Mesenchymal stem cell (in vitro differentiated cells and primary cell): ENCODE measurements at regions not wholly inside any gene's neighbourhood (a gene's known extent, or its start where the extent isn't known, plus 50 kb on each side); places are given as distances from the start of the nearest gene placed in this dataset.

Experiments used
- DNase-seq: peaks from one replicate; pipeline ENCODE4 v3.0.0-alpha.2; 2013
- H2AFZ ChIP-seq: one replicate; pipeline ENCODE4 v1.6.1; 2013; ENCODE audit warnings: low read depth, mild to moderate bottlenecking, control low read depth, inconsistent platforms, low read length, moderate library complexity
- H2AK5ac ChIP-seq: 2 replicates; pipeline ENCODE4 v1.6.1; 2013; ENCODE audit warnings: low read length, moderate library complexity, mild to moderate bottlenecking, inconsistent platforms; ENCODE audit not compliant: severe bottlenecking
- H2BK120ac ChIP-seq: one replicate; pipeline ENCODE4 v1.6.1; 2013; ENCODE audit warnings: low read depth, mild to moderate bottlenecking, inconsistent platforms, low read length, moderate library complexity
- H2BK12ac ChIP-seq, 2 experiments: one replicate each; pipeline ENCODE4 v1.6.1; 2013; ENCODE audit warnings: inconsistent platforms in 2 of 2, low read length in 2 of 2, mild to moderate bottlenecking in 2 of 2, moderate library complexity in 2 of 2, control low read depth in 1 of 2
- H2BK15ac ChIP-seq: one replicate; pipeline ENCODE4 v1.6.1; 2013; ENCODE audit warnings: mild to moderate bottlenecking, low read depth, inconsistent platforms; ENCODE audit not compliant: poor library complexity, severe bottlenecking
- H2BK5ac ChIP-seq: 2 replicates; pipeline ENCODE4 v1.6.1; 2013; ENCODE audit warnings: low read depth, mild to moderate bottlenecking, low read length, control low read depth, inconsistent platforms; ENCODE audit not compliant: poor library complexity, severe bottlenecking
- H3K14ac ChIP-seq, 2 experiments: one replicate each; pipeline ENCODE4 v1.6.1; 2013; ENCODE audit warnings: inconsistent platforms in 2 of 2, low read length in 2 of 2, control low read depth in 1 of 2, mild to moderate bottlenecking in 1 of 2, moderate library complexity in 1 of 2
- H3K18ac ChIP-seq, 2 experiments: one replicate each; pipeline ENCODE4 v1.6.1; 2013; ENCODE audit warnings: inconsistent platforms in 2 of 2, low read length in 2 of 2, control low read depth in 1 of 2, low read depth in 1 of 2, mild to moderate bottlenecking in 1 of 2
- H3K23ac ChIP-seq, 2 experiments: one replicate each; pipeline ENCODE4 v1.6.1; 2013; ENCODE audit warnings: inconsistent platforms in 2 of 2, low read length in 2 of 2, mild to moderate bottlenecking in 2 of 2, moderate library complexity in 2 of 2, control low read depth in 1 of 2
- H3K27ac ChIP-seq: 2 replicates; pipeline ENCODE4 v1.5.1; 2013; ENCODE audit warnings: mild to moderate bottlenecking, moderate library complexity, low read length, control low read depth, inconsistent platforms; ENCODE audit not compliant: poor library complexity, severe bottlenecking
- H3K27me3 ChIP-seq, 2 experiments: 2 replicates each; pipeline versions ENCODE4 v1.6.1 to v1.7.0; 2013; ENCODE audit warnings: low read length in 2 of 2, mild to moderate bottlenecking in 2 of 2, moderate library complexity in 2 of 2, control low read depth in 1 of 2, inconsistent platforms in 1 of 2; ENCODE audit not compliant: control insufficient read depth in 1 of 2, insufficient read depth in 1 of 2
- H3K36me3 ChIP-seq, 2 experiments: 2 replicates each; pipeline versions ENCODE4 v1.6.1 to v1.7.0; 2013; ENCODE audit warnings: low read length in 2 of 2, control low read depth in 1 of 2, inconsistent platforms in 1 of 2, low read depth in 1 of 2, mild to moderate bottlenecking in 1 of 2; ENCODE audit not compliant: insufficient read depth in 2 of 2, control insufficient read depth in 1 of 2
- H3K4ac ChIP-seq, 2 experiments: one replicate each; pipeline ENCODE4 v1.6.1; 2013; ENCODE audit warnings: inconsistent platforms in 2 of 2, low read length in 2 of 2, mild to moderate bottlenecking in 2 of 2, moderate library complexity in 2 of 2, control low read depth in 1 of 2, low read depth in 1 of 2
- H3K4me1 ChIP-seq: 2 replicates; pipeline ENCODE4 v1.6.1; 2013; ENCODE audit warnings: low read depth, low read length, control low read depth; ENCODE audit not compliant: control insufficient read depth, insufficient read depth
- H3K4me2 ChIP-seq: 2 replicates; pipeline ENCODE4 v1.6.1; 2013; ENCODE audit warnings: low read length, mild to moderate bottlenecking, inconsistent platforms; ENCODE audit not compliant: poor library complexity, severe bottlenecking
- H3K4me3 ChIP-seq, 2 experiments: 2 replicates each; pipeline versions ENCODE4 v1.5.1 to v1.7.0; 2013; ENCODE audit warnings: low read length in 2 of 2, mild to moderate bottlenecking in 2 of 2, control low read depth in 1 of 2, low read depth in 1 of 2; ENCODE audit not compliant: insufficient read depth in 1 of 2
- H3K79me1 ChIP-seq: replicated peaks from 2 replicates; pipeline ENCODE4 v1.6.1; 2013; ENCODE audit warnings: mild to moderate bottlenecking, control low read depth, low read length, inconsistent platforms; ENCODE audit not compliant: poor library complexity, severe bottlenecking
- H3K9ac ChIP-seq: 2 replicates; pipeline ENCODE4 v1.7.0; 2013; ENCODE audit warnings: mild to moderate bottlenecking, low read length, moderate library complexity
- H3K9me3 ChIP-seq: 2 replicates; pipeline ENCODE4 v1.7.0; 2013; ENCODE audit warnings: mild to moderate bottlenecking, low read length; ENCODE audit not compliant: control insufficient read depth
- H4K8ac ChIP-seq: one replicate; pipeline ENCODE4 v1.6.1; 2013; ENCODE audit warnings: inconsistent platforms, mild to moderate bottlenecking, low read length, moderate library complexity
- H4K91ac ChIP-seq: one replicate; pipeline ENCODE4 v1.6.1; 2013; ENCODE audit warnings: mild to moderate bottlenecking, low read length, inconsistent platforms
- WGBS: methylation state at CpG from one replicate; pipeline ENCODE4 v1.1.7; 2013; ENCODE audit warnings: mixed read lengths; 5-methylcytosine and 5-hydroxymethylcytosine counted together

DNA sequence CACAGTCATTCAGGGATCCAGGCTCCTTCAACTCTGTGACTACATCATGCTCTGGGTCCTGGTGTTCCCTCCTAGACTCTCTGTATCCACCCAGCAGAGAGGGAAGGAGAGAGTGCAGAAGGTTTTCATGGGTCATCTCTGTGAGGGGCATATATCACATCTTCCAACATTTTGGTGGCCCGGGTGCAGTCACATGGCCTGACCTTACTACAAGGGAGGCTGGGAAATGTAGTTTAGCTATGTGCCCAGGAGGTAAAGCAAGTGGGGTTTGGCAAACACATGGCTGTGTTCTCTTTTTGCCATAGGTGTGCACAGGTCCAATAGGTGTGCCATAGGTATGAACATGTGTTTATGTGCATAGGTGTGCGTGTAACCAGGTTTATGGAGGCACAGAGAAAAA lies 222.2 kb upstream of the EEF2KMT start:
- Histone ChIP-seq H3K4me1 (no peaks in the 10 kb centered on the region), H4K91ac (no peak overlapping the region), H2AK5ac (no peak overlapping the region), H3K27ac (no peak overlapping the region), H3K4me3 (no peak overlapping the region), H3K4me2 (no peak overlapping the region), H4K8ac (no peak overlapping the region), H2BK120ac (no peak overlapping the region), H3K4ac (no peak overlapping the region), H2BK15ac (no peak overlapping the region), H3K79me1 (no peaks in the 10 kb centered on the region), H2BK12ac (no peak overlapping the region), H3K36me3 (no peaks in the 10 kb centered on the region), H3K23ac (no peak overlapping the region), H3K9me3 (peaks cover 12% of the 10 kb centered on the region), H3K14ac (no peak overlapping the region), H2BK5ac (no peak overlapping the region), H3K9ac (no peak overlapping the region), H2AFZ (no peak overlapping the region), H3K27me3 (no peaks in the 10 kb centered on the region), H3K18ac (no peak overlapping the region)
- DNase-seq, result no peak
- WGBS, result 83% methylated on average over 2 of the region's 2 CpGs

DNA sequence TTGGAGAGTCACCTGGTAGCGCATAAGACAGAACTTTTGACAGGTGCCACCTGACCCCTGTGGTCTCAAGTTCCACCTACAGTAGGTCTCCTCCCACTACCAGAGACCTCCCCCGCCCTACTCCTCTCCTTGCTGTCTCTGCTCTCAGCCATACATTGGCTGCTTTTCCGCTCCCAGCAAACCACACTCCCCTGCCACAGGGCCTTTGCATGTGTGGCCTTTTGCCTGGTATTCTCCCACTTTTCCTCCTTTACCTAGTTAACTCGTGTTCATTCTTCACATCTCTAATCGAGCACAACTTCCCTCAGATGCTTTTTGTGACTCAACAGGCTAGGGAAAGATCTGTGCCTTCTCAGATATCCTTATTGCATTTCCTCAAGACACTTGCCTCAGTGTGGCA lies 218.3 kb upstream of the EEF2KMT start:
- Histone ChIP-seq H3K27me3 (no peaks in the 10 kb centered on the region), H3K4me1 (no peaks in the 10 kb centered on the region), H3K4me2 (no peak overlapping the region), H2BK120ac (no peak overlapping the region), H3K4me3 (no peak overlapping the region), H4K91ac (no peak overlapping the region), H4K8ac (no peak overlapping the region), H3K36me3 (no peaks in the 10 kb centered on the region), H2BK12ac (no peak overlapping the region), H2BK15ac (no peak overlapping the region), H3K23ac (no peak overlapping the region), H3K4ac (no peak overlapping the region), H3K27ac (no peak overlapping the region), H2AK5ac (no peak overlapping the region), H3K79me1 (no peaks in the 10 kb centered on the region), H2BK5ac (no peak overlapping the region), H2AFZ (no peak overlapping the region), H3K14ac (no peak overlapping the region), H3K18ac (no peak overlapping the region), H3K9me3 (peaks cover 12% of the 10 kb centered on the region), H3K9ac (no peak overlapping the region)
- DNase-seq, result no peak
- WGBS, result 67% methylated on average over 5 of the region's 5 CpGs

DNA sequence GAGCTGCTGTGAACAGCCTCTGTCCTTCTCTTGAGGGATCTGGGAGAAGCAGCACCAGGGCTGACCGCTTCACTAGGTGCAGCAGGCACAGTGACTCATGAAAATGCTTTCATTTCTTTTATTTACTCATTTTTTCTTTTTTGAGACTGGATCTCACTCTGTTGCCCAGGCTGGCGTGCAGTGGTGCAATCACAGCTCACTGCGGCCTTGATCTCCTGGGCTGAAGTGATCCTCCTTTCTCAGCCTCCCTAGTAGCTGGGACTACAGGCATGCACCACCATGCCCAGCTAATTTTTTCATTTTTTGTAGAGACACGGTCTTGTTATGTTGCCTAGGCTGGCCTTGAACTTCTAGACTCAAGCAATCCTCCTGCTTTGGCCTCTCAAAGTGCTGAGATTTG lies 216.8 kb upstream of the EEF2KMT start:
- H3K9ac ChIP-seq, result no peak overlapping the region
- H3K23ac ChIP-seq, result no peak overlapping the region
- no peak overlapping the region for H3K14ac ChIP-seq
- no peak overlapping the region for H2AFZ ChIP-seq
- 56% methylated on average over 4 of the region's 4 CpGs for WGBS
- no peak overlapping the region for H3K4me2 ChIP-seq
- H2AK5ac ChIP-seq, result no peak overlapping the region
- no peaks in the 10 kb centered on the region for H3K36me3 ChIP-seq
- no peaks in the 10 kb centered on the region for H3K4me1 ChIP-seq
- no peak for DNase-seq
- H3K27me3 ChIP-seq, result no peaks in the 10 kb centered on the region
- H3K18ac ChIP-seq, result no peak overlapping the region
- H4K8ac ChIP-seq, result no peak overlapping the region
- H2BK12ac ChIP-seq, result no peak overlapping the region
- H2BK120ac ChIP-seq, result no peak overlapping the region
- H3K79me1 ChIP-seq, result no peaks in the 10 kb centered on the region
- H3K27ac ChIP-seq, result no peak overlapping the region
- H3K4me3 ChIP-seq, result no peak overlapping the region
- peaks cover 4% of the 10 kb centered on the region for H3K9me3 ChIP-seq
- H3K4ac ChIP-seq, result no peak overlapping the region
- no peak overlapping the region for H2BK5ac ChIP-seq
- H2BK15ac ChIP-seq, result no peak overlapping the region
- H4K91ac ChIP-seq, result no peak overlapping the region

DNA sequence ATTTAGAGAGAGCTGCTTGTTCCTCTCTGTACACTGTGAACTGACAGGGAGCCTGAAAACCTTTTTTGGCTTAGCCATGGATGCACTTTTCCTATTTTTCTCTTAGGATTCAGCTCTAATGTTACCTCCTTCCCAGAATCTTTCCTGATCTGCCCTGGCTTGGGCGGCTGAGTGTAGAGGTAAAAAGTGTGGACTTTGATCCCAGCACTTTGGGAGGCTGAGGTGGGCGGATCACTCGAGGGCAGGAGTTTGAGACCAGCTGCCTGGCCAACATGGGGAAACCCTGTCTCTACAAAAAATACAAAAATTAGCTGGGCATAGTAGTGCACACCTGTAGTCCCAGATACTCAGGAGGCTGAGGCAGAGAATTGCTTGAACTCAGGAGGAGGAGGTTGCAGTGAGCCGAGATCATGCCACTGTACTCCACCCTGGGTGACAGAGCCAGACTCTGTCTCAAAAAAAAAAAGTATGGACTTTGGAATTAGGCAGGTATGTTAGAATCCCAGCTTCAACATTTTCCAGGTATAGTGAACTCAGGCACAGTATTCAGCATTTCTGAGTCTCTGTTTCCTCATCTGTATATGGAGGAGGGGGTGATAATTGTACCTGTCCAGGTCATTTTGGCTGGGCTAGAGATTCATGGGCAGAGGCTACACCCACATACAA lies 212.5 kb upstream of the EEF2KMT start:
- no peak overlapping the region for H3K23ac ChIP-seq
- H2BK15ac ChIP-seq, result no peak overlapping the region
- 68% methylated on average over 3 of the region's 4 CpGs for WGBS
- H3K18ac ChIP-seq, result no peak overlapping the region
- H4K91ac ChIP-seq, result no peak overlapping the region
- no peaks in the 10 kb centered on the region for H3K4me1 ChIP-seq
- H2BK5ac ChIP-seq, result no peak overlapping the region
- H3K36me3 ChIP-seq, result no peaks in the 10 kb centered on the region
- no peak overlapping the region for H2BK120ac ChIP-seq
- no peak overlapping the region for H3K14ac ChIP-seq
- H3K4ac ChIP-seq, result no peak overlapping the region
- no peaks in the 10 kb centered on the region for H3K27me3 ChIP-seq
- no peak for DNase-seq
- H3K9ac ChIP-seq, result no peak overlapping the region
- no peak overlapping the region for H2AFZ ChIP-seq
- no peak overlapping the region for H2AK5ac ChIP-seq
- no peak overlapping the region for H2BK12ac ChIP-seq
- no peak overlapping the region for H3K27ac ChIP-seq
- H4K8ac ChIP-seq, result no peak overlapping the region
- H3K79me1 ChIP-seq, result no peaks in the 10 kb centered on the region
- H3K4me2 ChIP-seq, result no peak overlapping the region
- no peak overlapping the region for H3K4me3 ChIP-seq
- peaks cover 4% of the 10 kb centered on the region for H3K9me3 ChIP-seq
